RWPE2 (cell line): ENCODE measurements at regions not wholly inside any gene's neighbourhood (a gene's known extent, or its start where the extent isn't known, plus 50 kb on each side); places are given as distances from the start of the nearest gene placed in this dataset.

Experiments used
- ATAC-seq: fragments of 200-7000 bp; cut with Tn5 transposase; 3 replicates; pipeline ENCODE4 v1.9.1; 2021; ENCODE audit warnings: low read depth
- DNase-seq: peaks from one replicate; pipeline ENCODE4 v3.0.0-alpha.2; 2020; ENCODE audit warnings: low spot score
- H3K27ac ChIP-seq: fragments of 450-650 bp; 2 replicates; pipeline ENCODE4 v1.5.1; 2017; ENCODE audit warnings: mild to moderate bottlenecking; ENCODE audit not compliant: poor library complexity, severe bottlenecking
- H3K27me3 ChIP-seq: fragments of 250-450 bp; sonication (Bioruptor Pico); 2 replicates; pipeline ENCODE4 v1.5.1; 2021; ENCODE audit warnings: mild to moderate bottlenecking, moderate library complexity; ENCODE audit not compliant: insufficient read depth, poor library complexity, severe bottlenecking
- H3K36me3 ChIP-seq: fragments of 250-450 bp; sonication (Bioruptor Pico); 2 replicates; pipeline ENCODE4 v1.5.1; 2020; ENCODE audit warnings: low read depth, mild to moderate bottlenecking, moderate library complexity
- H3K4me1 ChIP-seq: fragments of 250-450 bp; sonication (Bioruptor Pico); 2 replicates; pipeline ENCODE4 v1.5.1; 2021; ENCODE audit warnings: mild to moderate bottlenecking, moderate library complexity; ENCODE audit not compliant: insufficient read depth, poor library complexity, severe bottlenecking
- H3K4me3 ChIP-seq: fragments of 250-450 bp; sonication (Bioruptor Pico); 2 replicates; pipeline ENCODE4 v1.5.1; 2021; ENCODE audit warnings: mild to moderate bottlenecking, moderate library complexity; ENCODE audit not compliant: severe bottlenecking
- H3K9me3 ChIP-seq: fragments of 250-450 bp; sonication (Bioruptor Pico); 2 replicates; pipeline ENCODE4 v1.5.1; 2021; ENCODE audit warnings: mild to moderate bottlenecking, moderate library complexity; ENCODE audit not compliant: severe bottlenecking
- CTCF ChIP-seq: fragments of 450-650 bp; IDR thresholded peaks from one replicate; pipeline ENCODE4 v1.5.1; 2017; ENCODE audit warnings: mild to moderate bottlenecking, moderate library complexity; ENCODE audit not compliant: poor library complexity, severe bottlenecking

DNA sequence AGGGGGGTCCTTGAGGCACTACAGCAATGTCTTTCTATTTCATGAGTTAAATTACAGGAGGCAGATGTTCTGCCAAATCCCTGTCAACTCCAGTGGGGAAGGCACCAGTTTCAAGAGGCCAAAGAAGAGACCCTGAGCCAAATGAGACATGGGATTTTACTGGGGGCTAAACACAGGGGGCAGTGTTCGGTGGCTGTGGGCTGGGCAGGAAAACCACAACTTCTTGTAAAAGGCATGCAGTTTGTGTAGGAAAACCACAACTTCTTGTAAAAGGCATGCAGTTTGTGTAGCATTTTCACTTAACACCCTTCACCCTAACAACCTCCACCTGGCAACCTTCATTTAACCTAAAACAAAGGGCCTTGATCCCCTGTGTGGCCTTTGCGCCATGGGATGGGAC is 61.0 kb downstream of the POLR2M start:
- no peaks in the 10 kb centered on the region for H3K27me3 ChIP-seq

GRCh38 chr15:57769266-57769665 is 62.8 kb downstream of the POLR2M start:
- Histone ChIP-seq H3K27me3 (no peaks in the 10 kb centered on the region), H3K9me3 (no peaks in the 10 kb centered on the region), H3K36me3 (no peaks in the 10 kb centered on the region), H3K4me3 (no peak overlapping the region), H3K27ac (no peak overlapping the region), H3K4me1 (no peaks in the 10 kb centered on the region)
- ATAC-seq: no peak
- TF ChIP-seq CTCF: no peak
- DNase-seq: no peak

More for the DNA sequence above, 61.0 kb downstream of the POLR2M start:
- Histone ChIP-seq H3K4me3 (no peak overlapping the region), H3K36me3 (no peaks in the 10 kb centered on the region), H3K4me1 (no peaks in the 10 kb centered on the region), H3K27ac (no peak overlapping the region), H3K9me3 (no peaks in the 10 kb centered on the region)
- no peak for DNase-seq
- no peak for ATAC-seq
- no peak for TF ChIP-seq CTCF

- DNase-seq: no peak
- H3K4me3 ChIP-seq: no peak overlapping the region
- TF ChIP-seq CTCF: no peak
- H3K36me3 ChIP-seq: no peaks in the 10 kb centered on the region
- ATAC-seq: no peak
- H3K9me3 ChIP-seq: no peaks in the 10 kb centered on the region
- no peaks in the 10 kb centered on the region for H3K27me3 ChIP-seq
- no peak overlapping the region for H3K27ac ChIP-seq
- no peaks in the 10 kb centered on the region for H3K4me1 ChIP-seq
These were observed 64.0 kb downstream of the POLR2M start for GRCh38 chr15:57770495-57770894.

- TF ChIP-seq CTCF: no peak
- Histone ChIP-seq H3K27ac (no peak overlapping the region), H3K4me3 (no peak overlapping the region), H3K9me3 (no peaks in the 10 kb centered on the region), H3K36me3 (no peaks in the 10 kb centered on the region), H3K4me1 (no peaks in the 10 kb centered on the region), H3K27me3 (no peaks in the 10 kb centered on the region)
- ATAC-seq (peak; percentile 73), DNase-seq (no peak)
These were observed 65.9 kb downstream of the POLR2M start for GRCh38 chr15:57772223-57772957.

GRCh38 chr15:57773051-57773450 is 66.5 kb downstream of the POLR2M start:
- no peak for ATAC-seq
- H3K9me3 ChIP-seq: no peaks in the 10 kb centered on the region
- H3K4me3 ChIP-seq: no peak overlapping the region
- no peaks in the 10 kb centered on the region for H3K36me3 ChIP-seq
- no peak overlapping the region for H3K27ac ChIP-seq
- no peak for DNase-seq
- H3K27me3 ChIP-seq: no peaks in the 10 kb centered on the region
- H3K4me1 ChIP-seq: no peaks in the 10 kb centered on the region
- no peak for TF ChIP-seq CTCF
